HCT116 (cell line): ENCODE measurements at regions not wholly inside any gene's neighbourhood (a gene's known extent, or its start where the extent isn't known, plus 50 kb on each side); places are given as distances from the start of the nearest gene placed in this dataset.

Source experiments
- CTCF ChIP-seq, 3 experiments: fragments of 200-600 bp in 1 of 3; sonication (generic) in 1 of 3; IDR thresholded peaks in 2 of 3; conservative IDR thresholded peaks in 1 of 3; 2 replicates each; pipeline ENCODE4 v1.5.1; 2012 to 2017; ENCODE audit warnings: low read depth in 2 of 3, low read length in 2 of 3, antibody characterized with exemption in 1 of 3, borderline replicate concordance in 1 of 3, control low read depth in 1 of 3, mild to moderate bottlenecking in 1 of 3, mixed read lengths in 1 of 3, mixed run types in 1 of 3, moderate library complexity in 1 of 3; ENCODE audit not compliant: insufficient read depth in 1 of 3
- EZH2 ChIP-seq: fragments of 200-600 bp; sonication (generic); IDR thresholded peaks from 2 replicates; pipeline ENCODE4 v1.6.1; 2017; ENCODE audit warnings: antibody characterized with exemption, mixed run types
- POLR2A ChIP-seq: IDR thresholded peaks from 2 replicates; pipeline ENCODE4 v1.7.0; 2011; ENCODE audit warnings: borderline replicate concordance; ENCODE audit not compliant: insufficient read depth, insufficient read length; ENCODE audit errors: extremely low read depth

- TF ChIP-seq CTCF (IDR thresholded peaks at IDR 0.05 in 2 of 3, conservative IDR thresholded peaks at IDR 0.05 in 1 of 3; ENCODE audit: borderline replicate concordance in 1 of 3, insufficient read depth in 1 of 3, low read depth in 2 of 3, low read length in 2 of 3), result no peak
- no peak for TF ChIP-seq POLR2A
- no peak for TF ChIP-seq EZH2
Observed at GRCh38 chr14:98947911-98948595, 323.9 kb downstream of the BCL11B start.
